ENCODE measurements at regions not wholly inside any gene's neighbourhood (a gene's known extent, or its start where the extent isn't known, plus 50 kb on each side); places are given as distances from the start of the nearest gene placed in this dataset.

DNA sequence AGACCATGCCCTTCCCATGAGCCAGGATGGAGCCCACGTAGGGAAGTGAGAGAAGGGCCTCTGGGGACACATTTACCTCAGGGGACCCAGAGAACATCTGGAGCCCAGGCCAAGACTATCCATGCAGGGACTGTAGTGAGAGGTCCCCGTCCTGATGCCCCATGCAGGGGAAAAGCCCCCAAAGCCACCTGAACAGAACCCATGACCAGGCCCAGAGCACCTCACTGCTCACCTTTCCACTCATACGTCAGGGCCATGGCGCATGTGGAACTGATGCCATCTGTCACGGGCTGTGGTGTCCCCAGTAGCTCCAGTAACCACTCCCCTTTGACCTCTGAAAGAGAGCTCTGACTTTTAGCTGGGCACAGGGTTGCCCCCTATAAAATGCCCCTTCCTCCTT, 106.5 kb upstream of the TEX51 start:
- WGBS, result 79% methylated on average over 5 of the region's 5 CpGs
- H3K27ac ChIP-seq (ENCODE audit: low read depth), result no peak overlapping the region
- H3K36me3 ChIP-seq (ENCODE audit: insufficient read depth), result no peaks in the 10 kb centered on the region
- DNase-seq (ENCODE audit: extremely low spot score), result no peak
- no peaks in the 10 kb centered on the region for H3K4me1 ChIP-seq (ENCODE audit: insufficient read depth)
- no peak overlapping the region for H3K4me3 ChIP-seq (ENCODE audit: low read depth, low read length)

DNA sequence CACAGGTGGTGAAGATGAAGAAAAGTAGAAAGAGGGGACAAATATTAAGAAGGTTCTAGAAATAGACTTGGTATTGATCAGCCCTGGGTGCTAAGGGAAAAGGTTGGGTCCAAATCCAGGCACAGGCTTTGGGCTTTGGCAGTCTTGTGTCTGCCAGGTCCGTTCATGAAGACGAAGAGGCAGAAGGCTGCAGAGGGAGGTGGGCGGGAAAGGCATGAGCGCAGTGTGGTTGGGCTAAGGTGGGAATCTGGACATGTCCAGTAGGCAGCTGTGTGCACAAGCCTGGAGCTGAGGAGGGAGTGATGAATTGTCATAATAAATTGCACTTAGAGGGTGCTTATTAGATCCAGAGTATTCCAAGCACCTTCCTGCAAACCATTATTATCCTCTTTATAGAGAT, 105.7 kb upstream of the TEX51 start:
- Histone ChIP-seq H3K36me3 (ENCODE audit: insufficient read depth) (no peaks in the 10 kb centered on the region), H3K4me1 (ENCODE audit: insufficient read depth) (no peaks in the 10 kb centered on the region), H3K27ac (ENCODE audit: low read depth) (no peak overlapping the region), H3K4me3 (ENCODE audit: low read depth, low read length) (no peak overlapping the region)
- DNase-seq (ENCODE audit: extremely low spot score), result no peak
- WGBS, result 87% methylated on average over 4 of the region's 4 CpGs

DNA sequence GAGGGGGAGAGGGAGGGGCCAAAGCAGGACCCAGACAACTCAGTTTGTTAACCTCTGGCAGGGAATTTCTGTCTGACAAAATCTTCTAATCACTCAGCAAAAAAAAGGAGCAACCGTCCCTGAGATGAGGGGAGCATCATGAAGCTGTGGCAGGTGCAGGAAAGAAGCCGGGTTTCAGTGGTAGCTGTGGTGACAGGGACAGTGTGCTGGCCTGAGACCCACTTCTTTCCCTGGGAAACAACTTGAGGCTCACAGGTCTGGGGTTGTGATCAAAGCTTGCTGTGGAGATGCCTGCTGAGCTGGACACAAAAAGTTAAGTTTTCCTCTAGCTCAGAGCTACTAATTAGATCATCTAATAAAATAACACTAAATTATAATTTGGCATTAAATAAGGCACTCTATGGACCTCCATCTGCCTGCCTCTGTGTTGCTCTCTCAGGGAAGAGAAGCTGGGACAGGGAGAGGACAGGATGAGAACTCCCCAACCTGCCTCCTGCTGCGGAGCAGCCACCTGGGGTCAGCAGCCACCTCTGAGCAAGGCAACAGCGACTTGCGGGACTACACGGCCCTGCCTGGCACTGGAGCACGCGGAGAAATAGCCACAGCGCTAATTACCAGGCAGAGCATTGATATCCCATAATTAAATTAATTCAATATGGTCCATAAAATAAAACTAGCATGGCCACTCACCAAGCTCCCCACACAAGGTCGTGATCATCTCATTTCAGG, 104.6 kb upstream of the TEX51 start:
- H3K36me3 ChIP-seq (ENCODE audit: insufficient read depth), result no peaks in the 10 kb centered on the region
- WGBS, result 55% methylated on average over 10 of the region's 10 CpGs
- DNase-seq (ENCODE audit: extremely low spot score), result no peak
- no peaks in the 10 kb centered on the region for H3K4me1 ChIP-seq (ENCODE audit: insufficient read depth)
- no peak overlapping the region for H3K27ac ChIP-seq (ENCODE audit: low read depth)
- H3K4me3 ChIP-seq (ENCODE audit: low read depth, low read length), result no peak overlapping the region

DNA sequence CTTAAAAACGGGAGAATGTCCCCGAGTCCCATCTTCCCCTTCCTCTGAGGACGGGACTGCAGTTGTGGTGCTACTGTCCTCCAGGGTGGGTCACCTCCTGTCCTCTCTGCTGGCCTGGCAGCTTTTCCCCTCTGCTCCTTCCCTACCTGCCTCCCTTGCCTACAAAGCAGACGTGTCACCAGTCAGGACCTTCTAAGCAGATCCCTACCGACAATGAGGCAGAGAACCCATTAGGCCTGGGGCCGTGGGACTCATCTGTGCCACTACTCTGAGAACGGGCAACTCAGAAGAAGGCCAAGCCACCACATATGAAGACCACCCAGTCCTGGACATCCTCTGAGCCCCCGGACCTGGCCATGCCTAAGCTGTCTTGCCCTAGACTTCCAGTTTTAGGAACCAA, 103.0 kb upstream of the TEX51 start:
- H3K4me3 ChIP-seq (ENCODE audit: low read depth, low read length), result no peak overlapping the region
- H3K4me1 ChIP-seq (ENCODE audit: insufficient read depth), result no peaks in the 10 kb centered on the region
- DNase-seq (ENCODE audit: extremely low spot score), result no peak
- H3K36me3 ChIP-seq (ENCODE audit: insufficient read depth), result no peaks in the 10 kb centered on the region
- 81% methylated on average over 8 of the region's 8 CpGs for whole genome bisulfite sequencing
- no peak overlapping the region for H3K27ac ChIP-seq (ENCODE audit: low read depth)

DNA sequence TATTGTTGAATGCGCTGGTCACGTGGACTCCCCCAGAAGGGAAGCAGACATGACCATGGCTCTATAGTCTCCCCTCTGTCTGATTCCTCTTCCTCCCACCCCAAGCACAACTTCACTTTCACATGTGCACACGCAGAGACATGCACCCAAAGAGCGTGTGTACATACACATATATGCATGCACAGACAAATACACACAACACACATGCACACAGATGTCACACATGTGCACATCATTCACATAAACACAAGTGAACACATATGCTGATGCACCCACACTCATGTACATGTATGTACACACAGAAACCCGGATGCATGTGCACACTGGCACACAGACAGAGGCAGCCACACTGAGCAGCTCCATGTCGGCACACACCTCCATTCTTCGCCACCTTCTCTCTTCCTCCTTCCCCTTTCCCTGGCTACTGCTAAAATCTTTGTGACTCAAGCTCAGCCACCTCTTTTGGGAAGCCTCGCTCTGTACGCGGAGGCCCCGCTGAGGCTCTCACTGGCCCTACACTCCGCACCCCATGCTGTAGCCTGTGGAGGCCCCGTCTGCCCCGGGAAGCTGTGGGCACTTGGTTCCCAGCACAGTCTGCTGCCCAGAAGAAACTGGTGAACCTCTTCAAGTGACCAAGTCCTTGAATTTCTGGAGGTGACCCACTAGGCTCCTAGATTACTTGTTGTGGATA, 101.6 kb upstream of the TEX51 start:
- Histone ChIP-seq H3K4me3 (ENCODE audit: low read depth, low read length) (no peak overlapping the region), H3K36me3 (ENCODE audit: insufficient read depth) (no peaks in the 10 kb centered on the region), H3K27ac (ENCODE audit: low read depth) (no peak overlapping the region), H3K4me1 (ENCODE audit: insufficient read depth) (no peaks in the 10 kb centered on the region)
- WGBS, result 90% methylated on average over 14 of the region's 14 CpGs
- DNase-seq (ENCODE audit: extremely low spot score), result no peak

DNA sequence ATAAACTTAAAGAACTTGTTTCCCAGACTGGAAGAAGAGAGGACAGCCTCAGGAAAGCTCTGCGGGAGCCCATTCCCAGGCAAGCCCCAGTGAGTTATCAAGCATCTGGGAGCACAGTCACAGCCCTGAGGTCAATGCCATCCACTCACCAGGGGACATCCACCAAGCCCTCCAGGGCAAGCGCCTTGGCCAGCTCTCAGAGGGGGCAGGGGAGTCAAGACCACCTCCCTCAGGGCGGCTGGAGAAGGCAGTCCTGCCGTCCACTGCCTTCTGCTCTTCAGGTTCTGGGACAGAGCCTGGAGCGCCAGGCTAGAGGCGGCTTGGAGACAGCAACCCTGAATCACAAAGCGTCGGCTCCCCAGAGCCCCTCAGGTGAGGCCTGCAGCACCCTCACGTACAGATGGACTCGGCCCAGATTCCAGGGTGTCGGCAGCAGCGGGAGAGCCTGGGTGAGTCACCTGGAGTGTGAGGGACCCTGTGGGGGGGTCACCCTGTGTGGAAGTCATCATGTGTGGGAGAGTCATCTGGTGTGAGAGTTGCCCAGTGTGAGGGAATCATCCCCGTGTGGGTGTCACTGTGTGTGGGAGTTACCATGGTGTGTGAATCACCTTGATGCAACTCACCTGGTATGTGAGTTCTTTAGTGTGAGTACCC, 100.9 kb upstream of the TEX51 start:
- no peaks in the 10 kb centered on the region for H3K36me3 ChIP-seq (ENCODE audit: insufficient read depth)
- H3K4me1 ChIP-seq (ENCODE audit: insufficient read depth), result no peaks in the 10 kb centered on the region
- H3K4me3 ChIP-seq (ENCODE audit: low read depth, low read length), result no peak overlapping the region
- WGBS, result 88% methylated on average over 13 of the region's 13 CpGs
- no peak overlapping the region for H3K27ac ChIP-seq (ENCODE audit: low read depth)
- no peak for DNase-seq (ENCODE audit: extremely low spot score)

DNA sequence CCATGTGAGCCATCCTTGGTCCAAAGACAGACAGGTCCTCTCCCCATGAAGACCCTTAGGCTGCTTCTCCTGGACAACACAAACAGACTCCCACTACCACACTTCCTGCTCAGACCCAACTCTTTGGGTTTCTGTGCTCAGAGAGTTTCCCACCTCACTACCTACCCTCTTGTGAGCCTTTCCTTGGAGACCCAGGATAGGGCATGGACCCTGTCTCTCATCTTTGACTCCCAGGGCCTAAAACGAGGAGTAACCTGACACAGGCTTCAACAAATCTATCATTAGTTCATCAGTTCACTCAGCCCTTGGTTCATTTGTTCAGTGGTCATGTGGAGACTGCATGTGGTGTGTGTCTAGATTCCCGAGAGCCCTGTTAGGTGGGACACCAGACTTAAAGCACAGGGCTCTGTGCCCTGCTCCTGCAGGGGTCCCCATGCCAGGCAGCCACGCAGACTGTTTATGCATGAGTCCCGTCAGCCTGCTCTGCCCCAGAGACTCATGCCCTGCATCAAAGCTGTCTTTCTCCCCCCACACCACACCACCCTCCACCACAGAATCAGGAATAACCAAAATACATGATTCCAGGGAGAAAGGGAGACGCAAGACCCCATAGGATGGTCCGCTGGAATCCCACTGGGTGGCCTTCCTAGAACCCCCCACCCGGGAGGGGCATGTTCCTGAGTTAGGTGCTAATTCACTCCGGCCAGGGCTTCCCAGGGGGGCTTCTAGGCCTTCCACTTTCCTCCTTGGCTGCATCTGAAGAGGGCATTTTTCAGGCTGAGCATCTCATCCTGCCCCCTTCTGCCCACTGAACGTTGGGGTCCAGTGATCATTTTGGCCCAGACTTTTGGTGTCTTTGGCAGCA, 100.2 kb upstream of the TEX51 start:
- Histone ChIP-seq H3K36me3 (ENCODE audit: insufficient read depth) (no peaks in the 10 kb centered on the region), H3K4me3 (ENCODE audit: low read depth, low read length) (no peak overlapping the region), H3K4me1 (ENCODE audit: insufficient read depth) (no peaks in the 10 kb centered on the region), H3K27ac (ENCODE audit: low read depth) (no peak overlapping the region)
- DNase-seq (ENCODE audit: extremely low spot score), result no peak
- WGBS, result 79% methylated on average over 9 of the region's 9 CpGs

DNA sequence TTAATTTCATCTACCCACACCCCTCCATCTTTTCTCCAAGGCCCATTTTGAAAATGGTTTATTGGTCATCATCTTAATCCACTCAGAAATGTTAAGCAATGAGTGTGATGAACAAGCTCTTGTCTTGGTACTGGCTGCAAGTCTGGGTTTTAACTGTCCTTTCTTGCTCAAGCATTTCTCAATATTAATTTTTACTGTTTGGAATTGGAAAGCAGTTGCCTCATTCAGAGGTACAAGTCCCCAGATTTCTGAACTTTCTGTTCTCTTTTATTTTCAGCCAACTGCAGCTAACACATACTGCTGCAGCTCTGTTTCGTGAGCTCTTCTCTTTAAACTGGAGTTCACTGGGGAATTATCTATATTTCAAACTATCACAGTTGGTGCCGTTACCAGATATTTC, 99.4 kb upstream of the TEX51 start:
- H3K4me3 ChIP-seq (ENCODE audit: low read depth, low read length), result no peak overlapping the region
- no peak for DNase-seq (ENCODE audit: extremely low spot score)
- H3K27ac ChIP-seq (ENCODE audit: low read depth), result no peak overlapping the region
- 73% methylated on average over 2 of the region's 2 CpGs for WGBS
- no peaks in the 10 kb centered on the region for H3K36me3 ChIP-seq (ENCODE audit: insufficient read depth)
- H3K4me1 ChIP-seq (ENCODE audit: insufficient read depth), result no peaks in the 10 kb centered on the region

DNA sequence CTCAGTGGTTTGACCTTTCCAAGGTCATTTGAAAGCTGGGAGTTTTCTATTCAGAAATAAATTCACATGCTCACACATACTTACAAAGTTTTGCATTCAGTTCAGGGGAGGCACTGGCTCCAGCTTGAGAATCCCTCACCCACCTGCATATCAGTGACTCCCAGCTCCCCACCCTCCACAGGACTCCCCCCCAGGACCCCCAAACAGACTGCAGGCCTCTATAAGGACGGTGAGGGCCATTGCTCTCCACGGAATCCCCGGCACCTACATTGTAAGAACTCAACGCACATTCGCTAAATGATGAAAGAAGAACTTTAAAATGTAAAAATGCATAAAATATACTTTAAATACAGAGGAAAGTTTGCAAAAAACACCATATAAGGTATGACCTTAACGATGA, 97.2 kb upstream of the TEX51 start:
- no peak for DNase-seq (ENCODE audit: extremely low spot score)
- 93% methylated on average over 6 of the region's 6 CpGs for WGBS
- H3K4me3 ChIP-seq (ENCODE audit: low read depth, low read length), result no peak overlapping the region
- no peak overlapping the region for H3K27ac ChIP-seq (ENCODE audit: low read depth)
- H3K4me1 ChIP-seq (ENCODE audit: insufficient read depth), result no peaks in the 10 kb centered on the region
- H3K36me3 ChIP-seq (ENCODE audit: insufficient read depth), result no peaks in the 10 kb centered on the region

DNA sequence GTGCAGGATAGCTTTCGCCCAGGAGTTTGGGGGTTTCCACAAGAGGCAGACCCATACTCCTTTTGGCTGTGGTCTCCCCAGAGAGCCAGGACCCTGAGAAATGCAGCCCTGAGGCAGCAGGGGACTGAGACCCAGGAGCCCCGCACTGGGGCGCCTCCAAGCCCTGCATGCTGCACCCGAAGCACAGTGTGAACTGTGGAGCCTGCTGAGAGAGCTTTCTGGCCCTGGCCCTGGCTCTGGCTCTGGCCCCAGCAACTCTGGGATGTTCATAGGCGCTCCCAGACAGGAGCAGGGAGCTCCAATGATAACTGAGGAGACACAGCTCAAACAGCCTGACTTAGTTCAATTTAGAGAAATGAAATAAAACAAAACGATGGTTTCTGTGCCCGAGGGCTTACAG, 96.4 kb upstream of the TEX51 start:
- WGBS, result 72% methylated on average over 7 of the region's 7 CpGs
- H3K4me1 ChIP-seq (ENCODE audit: insufficient read depth), result no peaks in the 10 kb centered on the region
- no peak for DNase-seq (ENCODE audit: extremely low spot score)
- H3K4me3 ChIP-seq (ENCODE audit: low read depth, low read length), result no peak overlapping the region
- H3K36me3 ChIP-seq (ENCODE audit: insufficient read depth), result no peaks in the 10 kb centered on the region
- H3K27ac ChIP-seq (ENCODE audit: low read depth), result no peak overlapping the region

DNA sequence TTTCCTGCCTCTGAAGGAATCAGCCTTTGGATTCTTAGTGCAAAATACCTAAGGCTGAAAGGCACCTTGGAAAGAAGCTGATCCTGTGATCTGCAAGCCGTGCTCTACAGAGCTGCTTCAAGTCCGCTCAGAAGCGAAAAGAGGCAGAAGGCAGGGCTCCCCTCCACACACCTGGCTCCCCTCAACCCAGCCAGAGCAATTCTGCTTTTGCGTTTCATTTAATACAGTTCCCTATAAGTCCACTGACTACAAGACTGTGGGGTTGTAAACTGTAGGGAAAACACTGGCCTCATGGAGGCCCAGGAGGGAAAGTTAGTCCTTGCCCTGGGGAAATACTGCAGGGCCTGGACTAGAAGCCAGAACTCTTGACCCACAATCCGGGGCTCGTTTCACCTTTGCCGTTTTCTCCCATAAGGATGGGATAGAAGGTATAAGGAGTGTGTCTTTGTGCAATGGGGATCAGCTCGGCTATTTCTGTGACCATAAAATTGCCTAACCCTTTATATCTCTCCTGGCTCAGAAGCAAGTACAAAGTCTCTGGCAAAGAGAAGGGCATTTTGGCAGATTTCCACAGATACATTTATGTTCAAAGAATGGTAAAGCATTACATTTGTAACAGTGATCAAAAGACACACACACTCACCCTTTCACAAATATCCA, 95.8 kb upstream of the TEX51 start:
- H3K27ac ChIP-seq (ENCODE audit: low read depth), result no peak overlapping the region
- H3K36me3 ChIP-seq (ENCODE audit: insufficient read depth), result no peaks in the 10 kb centered on the region
- no peak overlapping the region for H3K4me3 ChIP-seq (ENCODE audit: low read depth, low read length)
- H3K4me1 ChIP-seq (ENCODE audit: insufficient read depth), result no peaks in the 10 kb centered on the region
- DNase-seq (ENCODE audit: extremely low spot score), result no peak
- WGBS, result 68% methylated on average over 8 of the region's 8 CpGs

DNA sequence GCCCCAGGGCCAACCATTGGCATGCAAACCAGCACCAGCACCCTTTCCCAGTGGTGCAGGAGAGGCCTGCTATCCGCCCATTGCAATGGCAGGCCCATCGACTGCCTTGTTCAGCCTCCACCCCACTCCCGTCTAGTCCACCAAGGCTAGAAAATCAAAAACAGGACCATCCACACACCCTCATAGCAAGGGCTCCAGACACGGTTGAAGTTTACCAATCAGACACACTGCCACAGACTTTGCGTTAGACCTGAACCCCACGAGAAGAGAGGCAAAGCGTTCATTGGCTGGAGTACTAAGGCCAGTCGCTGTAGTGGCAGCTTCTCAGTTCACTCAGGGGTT, 95.3 kb upstream of the TEX51 start:
- Histone ChIP-seq H3K36me3 (ENCODE audit: insufficient read depth) (no peaks in the 10 kb centered on the region), H3K4me1 (ENCODE audit: insufficient read depth) (no peaks in the 10 kb centered on the region), H3K27ac (ENCODE audit: low read depth) (no peak overlapping the region), H3K4me3 (ENCODE audit: low read depth, low read length) (no peak overlapping the region)
- no peak for DNase-seq (ENCODE audit: extremely low spot score)
- 87% methylated on average over 8 of the region's 8 CpGs for WGBS

DNA sequence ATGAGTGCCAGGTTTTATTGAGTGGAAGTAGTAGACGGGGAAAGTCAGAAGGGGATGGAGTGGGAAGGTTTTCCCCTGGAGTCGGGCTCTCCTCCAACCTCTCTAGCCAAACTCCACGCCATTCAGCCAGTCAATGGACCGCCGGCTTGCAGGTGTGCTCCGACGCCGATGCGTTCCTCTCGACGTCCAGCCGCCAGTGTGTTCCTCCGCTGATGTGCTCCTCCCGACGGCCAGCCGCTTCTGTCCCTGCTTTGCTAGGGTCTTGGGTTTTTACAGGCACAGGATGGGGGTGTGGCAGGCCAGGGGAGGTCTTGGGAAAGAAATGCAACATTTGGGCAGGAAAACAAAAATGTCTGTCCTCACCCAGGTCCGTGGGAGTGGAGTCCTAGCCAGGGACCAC, 94.3 kb upstream of the TEX51 start:
- H3K27ac ChIP-seq (ENCODE audit: low read depth), result no peak overlapping the region
- WGBS, result 92% methylated on average over 17 of the region's 17 CpGs
- H3K36me3 ChIP-seq (ENCODE audit: insufficient read depth), result no peaks in the 10 kb centered on the region
- no peak for DNase-seq (ENCODE audit: extremely low spot score)
- no peak overlapping the region for H3K4me3 ChIP-seq (ENCODE audit: low read depth, low read length)
- no peaks in the 10 kb centered on the region for H3K4me1 ChIP-seq (ENCODE audit: insufficient read depth)
